T-cell (primary cell): ENCODE measurements at regions not wholly inside any gene's neighbourhood (a gene's known extent, or its start where the extent isn't known, plus 50 kb on each side); places are given as distances from the start of the nearest gene placed in this dataset.

Experiments
- ATAC-seq, 4 experiments: fragments of 200-7000 bp in 3 of 4; fragments of 150-1000 bp in 1 of 4; cut with Tn5 transposase; replicated peaks in 1 of 4; 1 replicate in 3 of 4; 2 replicates in 1 of 4; pipeline ENCODE4 v1.10.0; 2021; ENCODE audit warnings: moderate library complexity in 3 of 4, mild to moderate bottlenecking in 2 of 4, moderate number of reproducible peaks in 1 of 4
- CTCF ChIA-PET, 2 donors: fragments of 300-600 bp; sonication (Branson Sonifier 250); formaldehyde crosslinking; loops; one replicate each; lab custom pipeline; 2022; ENCODE audit warnings: antibody characterized with exemption in 2 of 2; lab: Charles Lee
- POLR2A ChIA-PET, 2 donors: fragments of 300-600 bp; sonication (Branson Sonifier 250); formaldehyde crosslinking; loops; one replicate each; lab custom pipeline; 2022; ENCODE audit warnings: antibody characterized with exemption in 2 of 2; lab: Charles Lee
- DNase-seq, 35 experiments: peaks; one replicate each; pipeline versions ENCODE4 v3.0.0 to v3.0.0-alpha.2; 2013 to 2023
- H3K27ac ChIP-seq: one replicate; pipeline ENCODE4 v1.5.1; 2013; ENCODE audit warnings: low read length
- H3K27me3 ChIP-seq, 2 experiments: replicated peaks in 1 of 2; 1 replicate in 1 of 2; 2 replicates in 1 of 2; pipeline versions ENCODE4 v1.6.1 to v1.7.0; 2013; ENCODE audit warnings: low read length in 1 of 2, mixed read lengths in 1 of 2; ENCODE audit not compliant: control insufficient read depth in 2 of 2, insufficient read depth in 2 of 2; ENCODE audit errors: extremely low read depth in 1 of 2
- H3K36me3 ChIP-seq, 2 donors: 1 replicate in 1 of 2; 2 replicates in 1 of 2; pipeline versions ENCODE4 v1.6.1 to v1.7.0; 2013; ENCODE audit warnings: low read length in 1 of 2; ENCODE audit not compliant: control insufficient read depth in 2 of 2, insufficient read depth in 1 of 2; ENCODE audit errors: extremely low read depth in 1 of 2
- H3K4me1 ChIP-seq, 2 experiments: 1 replicate in 1 of 2; 2 replicates in 1 of 2; pipeline versions ENCODE4 v1.6.1 to v1.7.0; 2013; ENCODE audit warnings: low read length in 2 of 2, mixed read lengths in 1 of 2; ENCODE audit not compliant: insufficient read depth in 2 of 2, control insufficient read depth in 1 of 2; ENCODE audit errors: extremely low read depth in 1 of 2
- H3K4me3 ChIP-seq, 2 donors: 1 replicate in 1 of 2; 2 replicates in 1 of 2; pipeline versions ENCODE4 v1.5.1 to v1.7.0; 2013; ENCODE audit warnings: mild to moderate bottlenecking in 2 of 2, low read length in 1 of 2, moderate library complexity in 1 of 2; ENCODE audit not compliant: control insufficient read depth in 1 of 2; ENCODE audit errors: extremely low read depth in 1 of 2
- H3K9me3 ChIP-seq: 2 replicates; pipeline ENCODE4 v1.7.0; 2013
- H3K27ac Mint-ChIP-seq, 2 donors: one replicate each; pipeline ENCODE4 v1.8.0; 2020 to 2021; ENCODE audit warnings: mild to moderate bottlenecking in 2 of 2, mixed read lengths in 2 of 2
- H3K27me3 Mint-ChIP-seq, 2 donors: one replicate each; pipeline ENCODE4 v1.8.0; 2021 to 2022; ENCODE audit warnings: mixed read lengths in 2 of 2
- H3K36me3 Mint-ChIP-seq: one replicate; pipeline ENCODE4 v1.8.0; 2021; ENCODE audit warnings: mixed read lengths
- H3K4me1 Mint-ChIP-seq, 3 donors: one replicate each; pipeline ENCODE4 v1.8.0; 2020 to 2022; ENCODE audit warnings: mixed read lengths in 3 of 3, mild to moderate bottlenecking in 1 of 3
- H3K4me3 Mint-ChIP-seq, 3 donors: one replicate each; pipeline ENCODE4 v1.8.0; 2020 to 2022; ENCODE audit warnings: mild to moderate bottlenecking in 3 of 3, mixed read lengths in 3 of 3, moderate library complexity in 3 of 3
- H3K9me3 Mint-ChIP-seq, 3 donors: one replicate each; pipeline ENCODE4 v1.8.0; 2020 to 2022; ENCODE audit warnings: mixed read lengths in 3 of 3
- WGBS: methylation state at CpG from one replicate; pipeline ENCODE4 v1.1.5; 2013; ENCODE audit warnings: missing lambda C conversion rate; ENCODE audit not compliant: insufficient coverage; 5-methylcytosine and 5-hydroxymethylcytosine counted together

GRCh38 chr6:145047891-145048290 lies 687.4 kb downstream of the EPM2A start:
- H3K27ac ChIP-seq: no peak overlapping the region
- ATAC-seq: no peak
- H3K36me3 ChIP-seq: no peaks in the 10 kb centered on the region
- H3K4me1 ChIP-seq: no peaks in the 10 kb centered on the region
- Mint-ChIP-seq H3K9me3 (no peaks in the 10 kb centered on the region), H3K4me1 (no peaks in the 10 kb centered on the region), H3K27ac (no peak overlapping the region), H3K27me3 (peaks cover 2 to 3% of the 10 kb centered on the region in 2 donors), H3K4me3 (no peak overlapping the region), H3K36me3 (no peaks in the 10 kb centered on the region)
- ChIA-PET CTCF (no interaction called here), POLR2A (no interaction called here)
- DNase-seq: no peak
- no CpG with 5 or more reads among the region's 4 CpGs for WGBS
- no peaks in the 10 kb centered on the region for H3K9me3 ChIP-seq
- peaks cover 0 to 4% of the 10 kb centered on the region in 2 experiments for H3K27me3 ChIP-seq
- H3K4me3 ChIP-seq: no peak overlapping the region

DNA sequence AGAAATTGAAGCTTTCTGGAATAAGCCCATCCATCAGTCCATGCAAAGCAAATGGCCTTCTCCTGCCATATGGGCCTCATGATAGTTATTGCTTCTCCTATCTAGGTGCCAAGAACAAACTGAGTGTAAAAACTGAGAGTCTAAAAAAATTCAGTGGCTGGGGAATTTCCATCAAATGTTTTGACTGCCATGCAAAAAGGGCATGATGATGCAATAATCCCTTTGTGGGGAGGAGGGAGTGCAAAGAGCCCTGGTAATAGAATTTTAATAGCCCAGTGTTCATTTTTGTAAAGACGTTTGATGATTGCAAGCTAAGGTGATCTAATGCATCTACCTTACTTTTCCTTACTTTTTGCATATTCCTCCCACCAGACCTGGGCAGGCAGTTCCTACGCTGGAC lies 683.7 kb downstream of the EPM2A start:
- H3K4me1 Mint-ChIP-seq: no peaks in the 10 kb centered on the region
- CTCF ChIA-PET: no interaction called here
- WGBS: no CpG with 5 or more reads among the region's 2 CpGs

GRCh38 chr6:145055567-145055966 lies 679.8 kb downstream of the EPM2A start:
- Histone ChIP-seq H3K27ac (no peak overlapping the region), H3K4me3 (no peak overlapping the region), H3K27me3 (no peaks in the 10 kb centered on the region), H3K36me3 (no peaks in the 10 kb centered on the region), H3K9me3 (no peaks in the 10 kb centered on the region), H3K4me1 (no peaks in the 10 kb centered on the region)
- ChIA-PET CTCF (interaction anchor here in 1 of 2 donors (0.7 kb wide), 1 partner anchor 11 kb away, joined by 5 read pairs; no protein-coding TSS in a partner anchor), POLR2A (no interaction called here)
- Mint-ChIP-seq H3K27me3 (peaks cover 5 to 13% of the 10 kb centered on the region in 2 donors), H3K4me3 (no peak overlapping the region), H3K36me3 (no peaks in the 10 kb centered on the region), H3K4me1 (no peaks in the 10 kb centered on the region), H3K9me3 (no peaks in the 10 kb centered on the region), H3K27ac (no peak overlapping the region)
- no peak for ATAC-seq
- no CpG with 5 or more reads among the region's 1 CpG for WGBS
- DNase-seq: no peak

More for the DNA sequence above, 683.7 kb downstream of the EPM2A start:
- Mint-ChIP-seq H3K27me3 (peaks cover 5 to 13% of the 10 kb centered on the region in 2 donors), H3K4me3 (no peak overlapping the region), H3K27ac (no peak overlapping the region), H3K36me3 (no peaks in the 10 kb centered on the region), H3K9me3 (no peaks in the 10 kb centered on the region)
- no peak for DNase-seq
- Histone ChIP-seq H3K9me3 (no peaks in the 10 kb centered on the region), H3K36me3 (no peaks in the 10 kb centered on the region), H3K27ac (no peak overlapping the region), H3K4me3 (no peak overlapping the region), H3K27me3 (no peaks in the 10 kb centered on the region), H3K4me1 (no peaks in the 10 kb centered on the region)
- POLR2A ChIA-PET: no interaction called here
- no peak for ATAC-seq

DNA sequence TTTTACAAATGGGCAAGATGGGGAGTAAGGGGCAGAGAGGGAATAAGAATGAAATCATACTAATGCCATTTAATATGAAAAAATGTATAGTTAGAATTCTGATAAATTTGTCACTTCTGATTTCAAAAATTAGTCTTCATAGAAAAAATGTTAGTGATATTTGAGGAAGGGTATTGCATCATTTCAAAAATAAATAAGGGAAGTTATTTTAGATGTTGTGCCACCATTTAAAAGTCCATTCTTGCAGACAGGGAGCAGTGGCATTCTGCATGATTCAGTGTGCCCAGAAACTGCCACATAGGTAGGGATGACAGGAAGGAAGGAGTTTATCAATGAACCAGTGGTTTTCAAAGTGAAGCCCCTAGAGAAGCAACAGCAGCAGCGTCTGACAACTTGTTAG lies 674.6 kb downstream of the EPM2A start:
- Histone ChIP-seq H3K9me3 (no peaks in the 10 kb centered on the region), H3K4me3 (no peak overlapping the region), H3K27ac (no peak overlapping the region), H3K4me1 (no peaks in the 10 kb centered on the region), H3K36me3 (no peaks in the 10 kb centered on the region), H3K27me3 (peaks cover 0 to 2% of the 10 kb centered on the region in 2 experiments)
- Mint-ChIP-seq H3K27ac (no peak overlapping the region), H3K4me3 (no peak overlapping the region), H3K4me1 (no peaks in the 10 kb centered on the region), H3K36me3 (no peaks in the 10 kb centered on the region), H3K27me3 (no peaks in the 10 kb centered on the region), H3K9me3 (no peaks in the 10 kb centered on the region)
- WGBS: 20% methylated on average over 1 of the region's 1 CpG
- DNase-seq (no peak), ATAC-seq (no peak)
- CTCF ChIA-PET: no interaction called here
- POLR2A ChIA-PET: no interaction called here

- no peaks in the 10 kb centered on the region for H3K4me1 ChIP-seq
- Mint-ChIP-seq H3K4me1 (no peaks in the 10 kb centered on the region), H3K4me3 (no peak overlapping the region), H3K9me3 (no peaks in the 10 kb centered on the region), H3K36me3 (no peaks in the 10 kb centered on the region), H3K27me3 (peaks cover 4 to 15% of the 10 kb centered on the region in 2 donors), H3K27ac (no peak overlapping the region)
- DNase-seq (no peak), ATAC-seq (no peak)
- ChIA-PET CTCF (no interaction called here), POLR2A (no interaction called here)
- no peak overlapping the region for H3K27ac ChIP-seq
- no peak overlapping the region for H3K4me3 ChIP-seq
- no peaks in the 10 kb centered on the region for H3K9me3 ChIP-seq
- H3K27me3 ChIP-seq: peaks cover 0 to 2% of the 10 kb centered on the region in 2 experiments
- no peaks in the 10 kb centered on the region for H3K36me3 ChIP-seq
Measured at GRCh38 chr6:145063091-145063490, 672.2 kb downstream of the EPM2A start.

- no peak for ATAC-seq
- ChIA-PET POLR2A (no interaction called here), CTCF (no interaction called here)
- no peak overlapping the region for H3K27ac Mint-ChIP-seq
- H3K4me3 Mint-ChIP-seq: no peak overlapping the region
- Histone ChIP-seq H3K9me3 (no peaks in the 10 kb centered on the region), H3K36me3 (no peaks in the 10 kb centered on the region), H3K4me1 (no peaks in the 10 kb centered on the region), H3K27me3 (no peaks in the 10 kb centered on the region), H3K4me3 (no peak overlapping the region), H3K27ac (no peak overlapping the region)
- H3K9me3 Mint-ChIP-seq: peaks cover 0 to 5% (median 0%) of the 10 kb centered on the region in 3 donors
- DNase-seq: no peak
- no peaks in the 10 kb centered on the region for H3K4me1 Mint-ChIP-seq
- no peaks in the 10 kb centered on the region for H3K36me3 Mint-ChIP-seq
- H3K27me3 Mint-ChIP-seq: peaks cover 4 to 25% of the 10 kb centered on the region in 2 donors
Measured at GRCh38 chr6:145067430-145067829, 667.9 kb downstream of the EPM2A start.

DNA sequence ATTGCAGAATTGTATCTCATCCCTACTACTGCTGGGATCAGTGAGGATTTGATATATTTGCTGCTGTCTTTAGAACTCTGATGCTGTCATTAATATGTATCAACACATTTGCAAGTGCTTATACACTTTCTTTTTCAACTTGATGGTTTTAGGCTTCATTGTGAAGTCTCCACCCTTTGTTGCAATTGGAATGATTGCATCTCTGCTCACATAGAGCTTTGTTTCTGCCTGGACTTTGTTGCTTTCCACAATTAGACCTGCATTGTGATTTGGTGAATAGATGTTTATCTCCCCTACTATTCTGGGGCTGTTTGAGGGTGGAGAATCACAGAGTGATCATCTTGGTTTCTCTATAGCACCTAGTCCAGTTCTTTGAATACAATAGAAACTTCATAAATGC lies 666.7 kb downstream of the EPM2A start:
- Mint-ChIP-seq H3K27ac (no peak overlapping the region), H3K36me3 (no peaks in the 10 kb centered on the region), H3K27me3 (peaks cover 4 to 25% of the 10 kb centered on the region in 2 donors), H3K4me3 (no peak overlapping the region), H3K9me3 (peaks cover 0 to 5% (median 0%) of the 10 kb centered on the region in 3 donors), H3K4me1 (no peaks in the 10 kb centered on the region)
- Histone ChIP-seq H3K27me3 (no peaks in the 10 kb centered on the region), H3K36me3 (no peaks in the 10 kb centered on the region), H3K9me3 (no peaks in the 10 kb centered on the region), H3K4me1 (no peaks in the 10 kb centered on the region), H3K27ac (no peak overlapping the region), H3K4me3 (no peak overlapping the region)
- ATAC-seq: no peak
- no peak for DNase-seq
- POLR2A ChIA-PET: no interaction called here
- CTCF ChIA-PET: no interaction called here
